AG04450 (cell line): ENCODE measurements at regions not wholly inside any gene's neighbourhood (a gene's known extent, or its start where the extent isn't known, plus 50 kb on each side); places are given as distances from the start of the nearest gene placed in this dataset.

Experiments
- CTCF ChIA-PET: fragments of 300-600, 350-600 bp; formaldehyde crosslinking; extraction: SDS; loops from one replicate; lab custom pipeline; 2022; ENCODE audit warnings: antibody characterized with exemption, inconsistent platforms; lab: Charles Lee
- POLR2A ChIA-PET: fragments of 350-600 bp; formaldehyde crosslinking; extraction: SDS; loops from one replicate; lab custom pipeline; 2021; ENCODE audit warnings: antibody characterized with exemption, inconsistent platforms; lab: Yijun Ruan, JAX
- DNase-seq: peaks from one replicate; pipeline ENCODE4 v3.0.0-alpha.2; 2011; ENCODE audit warnings: low read depth, low spot score
- H3K27ac ChIP-seq: one replicate; pipeline ENCODE4 v1.5.1; 2012; ENCODE audit warnings: low read depth, low read length, control low read depth
- H3K27me3 ChIP-seq: one replicate; pipeline ENCODE4 v1.6.0; 2012; ENCODE audit warnings: low read length; ENCODE audit not compliant: control insufficient read depth, insufficient read depth
- H3K4me3 ChIP-seq: 2 replicates; pipeline ENCODE4 v1.5.1; 2011; ENCODE audit warnings: mild to moderate bottlenecking, low read depth, low read length, control low read depth
- H3K9me3 ChIP-seq: 2 replicates; pipeline ENCODE4 v1.5.1; 2012; ENCODE audit warnings: low read length; ENCODE audit not compliant: control insufficient read depth, insufficient read depth
- CTCF ChIP-seq: IDR thresholded peaks from 2 replicates; pipeline ENCODE4 v1.5.1; 2011; ENCODE audit warnings: low read depth, low read length, control low read depth, inconsistent platforms

- POLR2A ChIA-PET, result no interaction called here
- H3K27me3 ChIP-seq, result peaks cover 30% of the 10 kb centered on the region
Measured at GRCh38 chr3:194031349-194031748, 104.6 kb upstream of the HES1 start.

GRCh38 chr3:194031867-194032635, 103.9 kb upstream of the HES1 start:
- POLR2A ChIA-PET, result no interaction called here

More at GRCh38 chr3:194031349-194031748, 104.6 kb upstream of the HES1 start:
- no peak for DNase-seq
- Histone ChIP-seq H3K4me3 (no peak overlapping the region), H3K27ac (no peak overlapping the region), H3K9me3 (no peaks in the 10 kb centered on the region)
- CTCF ChIA-PET, result no interaction called here
- TF ChIP-seq CTCF, result no peak

GRCh38 chr3:194032828-194033435, 103.0 kb upstream of the HES1 start:
- Histone ChIP-seq H3K9me3 (no peaks in the 10 kb centered on the region), H3K27me3 (peaks cover 31% of the 10 kb centered on the region), H3K27ac (no peak overlapping the region), H3K4me3 (no peak overlapping the region)
- no peak for TF ChIP-seq CTCF
- ChIA-PET CTCF (interaction anchor here (0.5 kb wide), 1 partner anchor 80 kb away, joined by 3 read pairs; no protein-coding TSS in a partner anchor), POLR2A (no interaction called here)
- no peak for DNase-seq

More at GRCh38 chr3:194031867-194032635, 103.9 kb upstream of the HES1 start:
- TF ChIP-seq CTCF, result no peak
- Histone ChIP-seq H3K9me3 (no peaks in the 10 kb centered on the region), H3K27ac (no peak overlapping the region), H3K27me3 (peaks cover 31% of the 10 kb centered on the region), H3K4me3 (no peak overlapping the region)
- DNase-seq, result no peak
- CTCF ChIA-PET, result no interaction called here

- Histone ChIP-seq H3K27ac (no peak overlapping the region), H3K27me3 (peaks cover 27% of the 10 kb centered on the region), H3K4me3 (no peak overlapping the region), H3K9me3 (no peaks in the 10 kb centered on the region)
- DNase-seq, result no peak
- POLR2A ChIA-PET, result no interaction called here
- no peak for TF ChIP-seq CTCF
- CTCF ChIA-PET, result no interaction called here
Measured at GRCh38 chr3:194034346-194035336, 101.3 kb upstream of the HES1 start.
